ENCODE measurements at regions not wholly inside any gene's neighbourhood (a gene's known extent, or its start where the extent isn't known, plus 50 kb on each side); places are given as distances from the start of the nearest gene placed in this dataset.

GRCh38 chr2:118658596-118659198 lies 188.8 kb downstream of the EN1 start:
- H3K4me2 ChIP-seq (ENCODE audit: control insufficient read depth, insufficient read depth) = no peak overlapping the region
- H3K27me3 ChIP-seq (replicated peaks in 1 of 2; ENCODE audit: control insufficient read depth in 2 of 2, insufficient read depth in 2 of 2, low read length in 1 of 2) = no peaks in the 10 kb centered on the region
- ATAC-seq = no peak
- H3K4me3 ChIP-seq = no peak overlapping the region
- H4K20me1 ChIP-seq (ENCODE audit: control insufficient read depth, insufficient read depth) = no peaks in the 10 kb centered on the region
- no peak for FAIRE-seq
- H3K27ac ChIP-seq (ENCODE audit: control insufficient read depth, insufficient read depth) = no peak overlapping the region
- H3K9ac ChIP-seq (ENCODE audit: control insufficient read depth, insufficient read depth, low read length) = no peak overlapping the region
- ChIA-PET SMC1A (ENCODE audit: uncharacterized antibody, unreplicated experiment) (no interaction called here), RAD21 (ENCODE audit: unreplicated experiment) (no interaction called here), CTCF (no interaction called here), POLR2A (no interaction called here)
- WGBS (ENCODE audit: insufficient coverage, insufficient replicate concordance, low lambda C conversion rate, missing lambda C conversion rate) = 31% methylated on average over 3 of the region's 3 CpGs
- DNase-seq (ENCODE audit: low read depth, low spot score) = no peak
- intact Hi-C loops (cut with micrococcal nuclease; ENCODE audit: unreplicated experiment) = no loop called here
- H3K9me3 ChIP-seq (replicated peaks; ENCODE audit: control insufficient read depth, insufficient read depth, low read length) = no peaks in the 10 kb centered on the region
- no TSS peak for BruUV-seq (replicated peaks)
- H3K79me2 ChIP-seq (ENCODE audit: control insufficient read depth, insufficient read depth, low read length) = no peaks in the 10 kb centered on the region
- no peaks in the 10 kb centered on the region for H3K36me3 ChIP-seq (ENCODE audit: control insufficient read depth in 2 of 2, insufficient read depth in 2 of 2, low read length in 1 of 2)
- in situ Hi-C loops (cut with MboI) = no loop called here
- H3K4me1 ChIP-seq (ENCODE audit: control insufficient read depth, insufficient read depth, low read length) = no peaks in the 10 kb centered on the region
- no peak overlapping the region for H2AFZ ChIP-seq (ENCODE audit: control insufficient read depth, low read depth, low read length)
- TF ChIP-seq RBBP5 (conservative IDR thresholded peaks at IDR 0.05) (no peak), NBN (IDR thresholded peaks at IDR 0.05) (no peak), BACH1 (IDR thresholded peaks at IDR 0.05; ENCODE audit: borderline replicate concordance) (no peak), ETV6 (conservative IDR thresholded peaks at IDR 0.05 in 1 of 2, IDR thresholded peaks at IDR 0.05 in 1 of 2; ENCODE audit: borderline replicate concordance in 1 of 2, low read depth in 1 of 2) (no peak), NFYB (IDR thresholded peaks at IDR 0.05; ENCODE audit: insufficient read depth, low read depth, low read length) (no peak), ZNF384 (IDR thresholded peaks at IDR 0.05; ENCODE audit: borderline replicate concordance, low read depth, low read length) (no peak), PML (IDR thresholded peaks at IDR 0.05; ENCODE audit: low read length) (no peak), BCL3 (IDR thresholded peaks at IDR 0.05; ENCODE audit: borderline replicate concordance, insufficient read depth, low read depth, low read length, poor library complexity, severe bottlenecking) (no peak), ZNF622 (IDR thresholded peaks at IDR 0.05) (no peak), SMAD5 (IDR thresholded peaks at IDR 0.05; ENCODE audit: low read depth) (no peak), CHD2 (IDR thresholded peaks at IDR 0.05; ENCODE audit: borderline replicate concordance, low read depth, low read length) (no peak), WRNIP1 (IDR thresholded peaks at IDR 0.05; ENCODE audit: borderline replicate concordance, low read depth, low read length) (no peak)
- TF ChIP-seq, protein P1, sequence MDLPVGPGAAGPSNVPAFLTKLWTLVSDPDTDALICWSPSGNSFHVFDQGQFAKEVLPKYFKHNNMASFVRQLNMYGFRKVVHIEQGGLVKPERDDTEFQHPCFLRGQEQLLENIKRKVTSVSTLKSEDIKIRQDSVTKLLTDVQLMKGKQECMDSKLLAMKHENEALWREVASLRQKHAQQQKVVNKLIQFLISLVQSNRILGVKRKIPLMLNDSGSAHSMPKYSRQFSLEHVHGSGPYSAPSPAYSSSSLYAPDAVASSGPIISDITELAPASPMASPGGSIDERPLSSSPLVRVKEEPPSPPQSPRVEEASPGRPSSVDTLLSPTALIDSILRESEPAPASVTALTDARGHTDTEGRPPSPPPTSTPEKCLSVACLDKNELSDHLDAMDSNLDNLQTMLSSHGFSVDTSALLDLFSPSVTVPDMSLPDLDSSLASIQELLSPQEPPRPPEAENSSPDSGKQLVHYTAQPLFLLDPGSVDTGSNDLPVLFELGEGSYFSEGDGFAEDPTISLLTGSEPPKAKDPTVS (IDR thresholded peaks at IDR 0.05; ENCODE audit: low read depth, low read length) = no peak
- TF ChIP-seq, protein P2, sequence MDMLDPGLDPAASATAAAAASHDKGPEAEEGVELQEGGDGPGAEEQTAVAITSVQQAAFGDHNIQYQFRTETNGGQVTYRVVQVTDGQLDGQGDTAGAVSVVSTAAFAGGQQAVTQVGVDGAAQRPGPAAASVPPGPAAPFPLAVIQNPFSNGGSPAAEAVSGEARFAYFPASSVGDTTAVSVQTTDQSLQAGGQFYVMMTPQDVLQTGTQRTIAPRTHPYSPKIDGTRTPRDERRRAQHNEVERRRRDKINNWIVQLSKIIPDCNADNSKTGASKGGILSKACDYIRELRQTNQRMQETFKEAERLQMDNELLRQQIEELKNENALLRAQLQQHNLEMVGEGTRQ (IDR thresholded peaks at IDR 0.05; ENCODE audit: borderline replicate concordance, low read depth, low read length) = no peak
- TF ChIP-seq, protein P3, sequence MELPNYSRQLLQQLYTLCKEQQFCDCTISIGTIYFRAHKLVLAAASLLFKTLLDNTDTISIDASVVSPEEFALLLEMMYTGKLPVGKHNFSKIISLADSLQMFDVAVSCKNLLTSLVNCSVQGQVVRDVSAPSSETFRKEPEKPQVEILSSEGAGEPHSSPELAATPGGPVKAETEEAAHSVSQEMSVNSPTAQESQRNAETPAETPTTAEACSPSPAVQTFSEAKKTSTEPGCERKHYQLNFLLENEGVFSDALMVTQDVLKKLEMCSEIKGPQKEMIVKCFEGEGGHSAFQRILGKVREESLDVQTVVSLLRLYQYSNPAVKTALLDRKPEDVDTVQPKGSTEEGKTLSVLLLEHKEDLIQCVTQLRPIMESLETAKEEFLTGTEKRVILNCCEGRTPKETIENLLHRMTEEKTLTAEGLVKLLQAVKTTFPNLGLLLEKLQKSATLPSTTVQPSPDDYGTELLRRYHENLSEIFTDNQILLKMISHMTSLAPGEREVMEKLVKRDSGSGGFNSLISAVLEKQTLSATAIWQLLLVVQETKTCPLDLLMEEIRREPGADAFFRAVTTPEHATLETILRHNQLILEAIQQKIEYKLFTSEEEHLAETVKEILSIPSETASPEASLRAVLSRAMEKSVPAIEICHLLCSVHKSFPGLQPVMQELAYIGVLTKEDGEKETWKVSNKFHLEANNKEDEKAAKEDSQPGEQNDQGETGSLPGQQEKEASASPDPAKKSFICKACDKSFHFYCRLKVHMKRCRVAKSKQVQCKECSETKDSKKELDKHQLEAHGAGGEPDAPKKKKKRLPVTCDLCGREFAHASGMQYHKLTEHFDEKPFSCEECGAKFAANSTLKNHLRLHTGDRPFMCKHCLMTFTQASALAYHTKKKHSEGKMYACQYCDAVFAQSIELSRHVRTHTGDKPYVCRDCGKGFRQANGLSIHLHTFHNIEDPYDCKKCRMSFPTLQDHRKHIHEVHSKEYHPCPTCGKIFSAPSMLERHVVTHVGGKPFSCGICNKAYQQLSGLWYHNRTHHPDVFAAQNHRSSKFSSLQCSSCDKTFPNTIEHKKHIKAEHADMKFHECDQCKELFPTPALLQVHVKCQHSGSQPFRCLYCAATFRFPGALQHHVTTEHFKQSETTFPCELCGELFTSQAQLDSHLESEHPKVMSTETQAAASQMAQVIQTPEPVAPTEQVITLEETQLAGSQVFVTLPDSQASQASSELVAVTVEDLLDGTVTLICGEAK (IDR thresholded peaks at IDR 0.05; ENCODE audit: borderline replicate concordance) = no peak

Data from GM12878 (cell line).